Lower leg skin (tissue), 4 donors: ENCODE measurements at regions not wholly inside any gene's neighbourhood (a gene's known extent, or its start where the extent isn't known, plus 50 kb on each side); places are given as distances from the start of the nearest gene placed in this dataset.

Experiments
- DNase-seq, 2 donors: peaks; one replicate each; pipeline ENCODE4 v3.0.0-alpha.2; 2019; ENCODE audit warnings: low spot score in 2 of 2
- H3K4me3 ChIP-seq: fragments of 200-600 bp; sonication (generic); 2 replicates; pipeline ENCODE4 v1.5.1; 2017; ENCODE audit warnings: mild to moderate bottlenecking, low read depth; ENCODE audit not compliant: poor library complexity, severe bottlenecking
- POLR2A ChIP-seq, 2 donors: fragments of 450-650 bp; IDR thresholded peaks; one replicate each; pipeline ENCODE4 v1.6.1; 2016 to 2017; ENCODE audit warnings: antibody characterized with exemption in 2 of 2, mild to moderate bottlenecking in 1 of 2, moderate library complexity in 1 of 2
- WGBS, 2 donors: methylation state at CpG; one replicate each; pipeline ENCODE4 v1.1.5; 2018; 5-methylcytosine and 5-hydroxymethylcytosine counted together
- intact Hi-C: fragments of 100-400 bp; cut with DNase I; formaldehyde crosslinking; loops from one replicate; pipeline ENCODE4 v1.15.0; 2023; ENCODE audit warnings: low total_unique reads
- TF ChIP-seq, protein P1 (sequence below), 3 donors: fragments of 450-650 bp; IDR thresholded peaks; one replicate each; pipeline ENCODE4 v1.5.1; 2016; ENCODE audit warnings: antibody characterized with exemption in 3 of 3, mild to moderate bottlenecking in 3 of 3, moderate library complexity in 2 of 3

- intact Hi-C loops = no loop called here
- WGBS, 2 donors = 72 to 77% methylated on average over 5 of the region's 5 CpGs
- TF ChIP-seq POLR2A (IDR thresholded peaks at IDR 0.05) = no peak
- TF ChIP-seq, protein P1, sequence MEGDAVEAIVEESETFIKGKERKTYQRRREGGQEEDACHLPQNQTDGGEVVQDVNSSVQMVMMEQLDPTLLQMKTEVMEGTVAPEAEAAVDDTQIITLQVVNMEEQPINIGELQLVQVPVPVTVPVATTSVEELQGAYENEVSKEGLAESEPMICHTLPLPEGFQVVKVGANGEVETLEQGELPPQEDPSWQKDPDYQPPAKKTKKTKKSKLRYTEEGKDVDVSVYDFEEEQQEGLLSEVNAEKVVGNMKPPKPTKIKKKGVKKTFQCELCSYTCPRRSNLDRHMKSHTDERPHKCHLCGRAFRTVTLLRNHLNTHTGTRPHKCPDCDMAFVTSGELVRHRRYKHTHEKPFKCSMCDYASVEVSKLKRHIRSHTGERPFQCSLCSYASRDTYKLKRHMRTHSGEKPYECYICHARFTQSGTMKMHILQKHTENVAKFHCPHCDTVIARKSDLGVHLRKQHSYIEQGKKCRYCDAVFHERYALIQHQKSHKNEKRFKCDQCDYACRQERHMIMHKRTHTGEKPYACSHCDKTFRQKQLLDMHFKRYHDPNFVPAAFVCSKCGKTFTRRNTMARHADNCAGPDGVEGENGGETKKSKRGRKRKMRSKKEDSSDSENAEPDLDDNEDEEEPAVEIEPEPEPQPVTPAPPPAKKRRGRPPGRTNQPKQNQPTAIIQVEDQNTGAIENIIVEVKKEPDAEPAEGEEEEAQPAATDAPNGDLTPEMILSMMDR (IDR thresholded peaks at IDR 0.05) = no peak
Observed at GRCh38 chr14:97843066-97843465, 1045.9 kb downstream of the VRK1 start.

DNA sequence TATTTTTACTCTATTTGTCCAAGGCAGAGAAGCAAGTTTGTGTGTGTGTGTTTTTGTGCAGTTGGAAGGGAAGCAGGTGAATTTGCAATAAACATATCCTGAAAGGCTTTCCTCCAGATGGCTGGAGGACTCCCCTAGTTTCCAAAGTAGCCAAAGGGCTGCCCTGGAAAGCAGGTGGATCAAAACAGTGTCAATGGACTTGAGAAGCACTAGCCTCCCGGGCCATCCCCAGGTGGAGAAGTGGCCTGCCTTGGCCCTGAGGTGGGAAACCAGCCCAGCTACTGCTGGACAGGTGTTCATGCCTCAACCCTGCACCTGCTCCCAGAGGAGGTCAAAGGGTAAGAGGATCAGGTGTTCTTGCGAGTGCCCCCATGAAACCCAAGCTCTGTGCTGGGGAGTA lies 1046.9 kb downstream of the VRK1 start:
- 83 to 88% methylated on average over 2 of the region's 2 CpGs for WGBS, 2 donors
- peak in 1 of 2 donors; percentile 58 for DNase-seq
- no peak overlapping the region for H3K4me3 ChIP-seq
- TF ChIP-seq, protein P1 (IDR thresholded peaks at IDR 0.05) = no peak
- no peak for TF ChIP-seq POLR2A (IDR thresholded peaks at IDR 0.05)
- intact Hi-C loops = no loop called here

More at GRCh38 chr14:97843066-97843465, 1045.9 kb downstream of the VRK1 start:
- peak in 1 of 2 donors; percentile 34 for DNase-seq
- H3K4me3 ChIP-seq = no peak overlapping the region

DNA sequence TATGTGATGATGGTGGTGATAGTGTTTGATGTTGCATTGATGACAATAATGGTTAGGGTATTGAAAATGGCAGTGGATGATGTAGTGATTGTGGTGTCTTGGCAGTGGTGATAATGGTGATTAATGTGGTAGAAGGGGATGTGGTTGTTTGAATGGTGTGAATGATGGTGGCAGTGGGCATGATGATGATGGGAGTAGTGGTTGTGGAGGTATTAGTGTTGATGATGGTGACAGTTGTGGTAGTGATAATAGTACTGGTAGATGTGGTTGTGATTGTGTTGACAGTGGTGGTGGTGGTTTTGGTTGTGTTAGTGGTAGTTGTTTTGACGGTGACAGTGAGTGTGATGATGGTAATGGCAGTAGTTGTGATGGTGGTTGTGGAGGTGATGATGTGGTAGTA lies 1049.0 kb downstream of the VRK1 start:
- TF ChIP-seq, protein P1 (IDR thresholded peaks at IDR 0.05) = no peak
- TF ChIP-seq POLR2A (IDR thresholded peaks at IDR 0.05) = no peak
- no peak overlapping the region for H3K4me3 ChIP-seq
- DNase-seq = no peak
- 90 to 92% methylated on average over 1 of the region's 1 CpG for WGBS, 2 donors
- intact Hi-C loops = no loop called here

DNA sequence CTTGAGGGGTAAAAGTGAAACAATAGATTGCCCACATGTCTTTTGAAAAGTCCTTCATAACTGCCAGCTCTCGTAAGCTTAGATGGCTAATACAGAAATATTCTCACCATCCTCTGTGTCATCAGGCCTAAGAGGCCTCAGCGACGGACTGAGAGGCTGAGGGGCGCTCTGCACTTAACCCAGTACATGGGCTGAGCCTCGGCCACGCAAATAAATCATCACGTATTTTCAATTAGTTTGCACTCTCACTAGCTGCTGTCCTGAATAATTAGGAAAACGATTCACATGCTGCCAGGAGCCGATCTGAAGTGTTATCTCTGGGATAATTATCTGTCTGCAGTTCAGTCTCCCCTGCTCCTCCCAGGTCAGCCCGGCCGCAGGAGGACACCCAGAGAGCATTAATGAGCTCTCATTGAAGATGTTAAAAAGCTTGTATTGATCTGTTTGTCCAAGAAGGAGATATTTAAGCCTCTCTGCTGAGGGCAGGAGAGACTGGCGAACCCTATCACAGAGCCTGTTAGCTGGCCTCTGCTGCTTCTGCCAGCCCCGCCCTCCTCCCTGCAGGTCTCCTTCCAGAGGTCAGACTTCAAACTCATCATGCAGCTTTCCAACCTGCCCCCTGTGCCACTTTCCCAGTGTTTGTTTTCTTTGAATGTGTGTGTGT lies 1051.3 kb downstream of the VRK1 start:
- TF ChIP-seq, protein P1 (IDR thresholded peaks at IDR 0.05) = no peak
- no peak for TF ChIP-seq POLR2A (IDR thresholded peaks at IDR 0.05)
- no peak overlapping the region for H3K4me3 ChIP-seq
- 72 to 75% methylated on average over 13 of the region's 13 CpGs for WGBS, 2 donors
- intact Hi-C loops = no loop called here
- peak in 1 of 2 donors; percentile 40 for DNase-seq

- WGBS, 2 donors = 60 to 62% methylated on average over 2 of the region's 2 CpGs
- TF ChIP-seq, protein P1 (IDR thresholded peaks at IDR 0.05) = no peak
- TF ChIP-seq POLR2A (IDR thresholded peaks at IDR 0.05) = no peak
- DNase-seq = no peak
- H3K4me3 ChIP-seq = no peak overlapping the region
- intact Hi-C loops = no loop called here
Observed at GRCh38 chr14:97850466-97850865, 1053.3 kb downstream of the VRK1 start.

DNA sequence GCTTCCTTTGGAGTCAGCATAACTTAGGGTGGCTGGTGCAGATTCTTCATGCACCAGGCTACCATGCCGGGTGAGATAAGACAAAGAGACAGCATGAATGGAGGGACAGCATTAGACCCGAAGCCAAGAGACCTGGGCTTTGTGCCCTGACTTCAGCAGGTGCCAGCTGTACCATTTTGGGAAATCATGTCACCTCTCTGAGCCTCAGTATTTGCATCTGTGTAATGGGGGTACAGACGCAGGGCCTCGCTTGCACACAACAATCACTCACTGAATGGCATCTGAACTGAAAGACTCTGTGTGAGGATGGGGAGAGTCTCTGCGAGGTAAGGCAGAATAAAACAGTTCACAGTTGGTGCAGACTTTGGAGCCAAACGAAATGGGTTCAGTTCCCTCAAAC lies 1053.7 kb downstream of the VRK1 start:
- no peak for TF ChIP-seq POLR2A (IDR thresholded peaks at IDR 0.05)
- TF ChIP-seq, protein P1 (IDR thresholded peaks at IDR 0.05) = no peak
- no peak for DNase-seq
- intact Hi-C loops = no loop called here
- no peak overlapping the region for H3K4me3 ChIP-seq
- 87 to 95% methylated on average over 6 of the region's 6 CpGs for WGBS, 2 donors
